GM12878 (cell line): ENCODE measurements at regions not wholly inside any gene's neighbourhood (a gene's known extent, or its start where the extent isn't known, plus 50 kb on each side); places are given as distances from the start of the nearest gene placed in this dataset.

ENCODE experiments used
- ATAC-seq: fragments of 200-7000 bp; cut with Tn5 transposase; 3 replicates; pipeline ENCODE4 v1.9.1; 2020; ENCODE audit warnings: mild to moderate bottlenecking, moderate library complexity
- BruUV-seq: library from RNA; stranded (reverse); fragments of 400-500 nt; replicated peaks from 2 replicates; lab custom pipeline; 2021; lab: Mats Ljungman, UMichigan
- CTCF ChIA-PET: fragments of 300-600 bp; sonication (Branson Sonifier 250); formaldehyde crosslinking; extraction: SDS; loops from one replicate; lab custom pipeline; 2021; ENCODE audit warnings: inconsistent platforms; lab: Yijun Ruan, JAX
- POLR2A ChIA-PET: fragments of 350-600 bp; formaldehyde crosslinking; extraction: SDS; loops from one replicate; lab custom pipeline; 2021; ENCODE audit warnings: inconsistent platforms; lab: Charles Lee
- RAD21 ChIA-PET: fragments of 300-600 bp; sonication (Branson Sonifier 250); formaldehyde crosslinking; loops from one replicate; lab custom pipeline; 2023; ENCODE audit warnings: antibody characterized with exemption; ENCODE audit not compliant: unreplicated experiment; lab: Charles Lee
- SMC1A ChIA-PET: fragments of 300-600 bp; sonication (Branson Sonifier 250); formaldehyde crosslinking; loops from one replicate; lab custom pipeline; 2023; ENCODE audit not compliant: unreplicated experiment, uncharacterized antibody; lab: Charles Lee
- DNase-seq: peaks from one replicate; pipeline ENCODE4 v3.0.0-alpha.2; 2011; ENCODE audit warnings: low read depth, low spot score
- FAIRE-seq: peaks from 3 replicates; lab custom pipeline; 2011; peaks lifted over from hg19 to GRCh38; lab: Jason Lieb, UNC
- H2AFZ ChIP-seq: 2 replicates; pipeline ENCODE4 v1.6.0; 2011; ENCODE audit warnings: low read depth, low read length, control low read depth; ENCODE audit not compliant: control insufficient read depth
- H3K27ac ChIP-seq: 2 replicates; pipeline ENCODE4 v1.5.1; 2011; ENCODE audit warnings: control low read depth; ENCODE audit not compliant: control insufficient read depth, insufficient read depth
- H3K27me3 ChIP-seq, 2 experiments: replicated peaks in 1 of 2; 2 replicates each; pipeline versions ENCODE4 v1.6.0 to v1.6.1; 2011; ENCODE audit warnings: low read length in 1 of 2; ENCODE audit not compliant: control insufficient read depth in 2 of 2, insufficient read depth in 2 of 2
- H3K36me3 ChIP-seq, 2 experiments: 2 replicates each; pipeline ENCODE4 v1.5.1; 2011; ENCODE audit warnings: low read length in 1 of 2; ENCODE audit not compliant: control insufficient read depth in 2 of 2, insufficient read depth in 2 of 2
- H3K4me1 ChIP-seq: 2 replicates; pipeline ENCODE4 v1.6.1; 2011; ENCODE audit warnings: mild to moderate bottlenecking, low read length, moderate library complexity, mixed read lengths; ENCODE audit not compliant: control insufficient read depth, insufficient read depth
- H3K4me2 ChIP-seq: 2 replicates; pipeline ENCODE4 v1.6.0; 2011; ENCODE audit warnings: control low read depth; ENCODE audit not compliant: control insufficient read depth, insufficient read depth
- H3K4me3 ChIP-seq: fragments of 200-600 bp; sonication (generic); 2 replicates; pipeline ENCODE4 v1.5.1; 2016
- H3K79me2 ChIP-seq: 2 replicates; pipeline ENCODE4 v1.6.0; 2011; ENCODE audit warnings: low read length; ENCODE audit not compliant: control insufficient read depth, insufficient read depth
- H3K9ac ChIP-seq: 2 replicates; pipeline ENCODE4 v1.8.0; 2011; ENCODE audit warnings: low read length, control low read depth, mixed read lengths; ENCODE audit not compliant: control insufficient read depth, insufficient read depth
- H3K9me3 ChIP-seq: replicated peaks from 3 replicates; pipeline ENCODE4 v1.5.1; 2011; ENCODE audit warnings: mild to moderate bottlenecking, low read length; ENCODE audit not compliant: control insufficient read depth, insufficient read depth
- H4K20me1 ChIP-seq: 2 replicates; pipeline ENCODE4 v1.6.0; 2011; ENCODE audit not compliant: control insufficient read depth, insufficient read depth
- CHD2 ChIP-seq: IDR thresholded peaks from 2 replicates; pipeline ENCODE4 v1.6.1; 2011; ENCODE audit warnings: low read depth, low read length, improper control_type of control experiment, borderline replicate concordance
- CREB1 ChIP-seq: IDR thresholded peaks from 2 replicates; pipeline ENCODE4 v1.6.1; 2012; ENCODE audit warnings: low read depth, mild to moderate bottlenecking, inconsistent platforms
- EP300 ChIP-seq, 2 experiments: fragments of 150-350 bp in 1 of 2; IDR thresholded peaks; 2 replicates each; pipeline ENCODE4 v1.6.1; 2011 to 2012; ENCODE audit warnings: low read depth in 2 of 2, low read length in 2 of 2, borderline replicate concordance in 1 of 2, improper control_type of control experiment in 1 of 2, inconsistent platforms in 1 of 2; ENCODE audit not compliant: control insufficient read depth in 1 of 2
- HDAC6 ChIP-seq: fragments of 200-600 bp; sonication (generic); IDR thresholded peaks from one replicate; pipeline ENCODE4 v1.8.0; 2017; ENCODE audit warnings: antibody characterized with exemption; ENCODE audit not compliant: unreplicated experiment
- JUNB ChIP-seq: IDR thresholded peaks from 2 replicates; pipeline ENCODE4 v1.6.1; 2016; ENCODE audit warnings: antibody characterized with exemption, mild to moderate bottlenecking
- LARP7 ChIP-seq: fragments of 450-650 bp; IDR thresholded peaks from 2 replicates; pipeline ENCODE4 v1.6.1; 2017; ENCODE audit warnings: mild to moderate bottlenecking
- MEF2B ChIP-seq: fragments of 450-650 bp; IDR thresholded peaks from 2 replicates; pipeline ENCODE4 v1.6.1; 2018; ENCODE audit warnings: mild to moderate bottlenecking, moderate library complexity; ENCODE audit not compliant: partially characterized antibody, poor library complexity, severe bottlenecking
- NBN ChIP-seq: fragments of 450-650 bp; IDR thresholded peaks from 2 replicates; pipeline ENCODE4 v1.6.1; 2016
- RFX5 ChIP-seq: IDR thresholded peaks from 2 replicates; pipeline ENCODE4 v1.6.1; 2011; ENCODE audit warnings: low read depth, low read length, improper control_type of control experiment
- SMC3 ChIP-seq: IDR thresholded peaks from 2 replicates; pipeline ENCODE4 v1.6.1; 2011; ENCODE audit warnings: low read length, improper control_type of control experiment, borderline replicate concordance
- SUPT20H ChIP-seq: IDR thresholded peaks from 2 replicates; pipeline ENCODE4 v1.6.1; 2011; ENCODE audit warnings: low read depth, mild to moderate bottlenecking, low read length, moderate library complexity, borderline replicate concordance; ENCODE audit not compliant: control insufficient read depth
- SUZ12 ChIP-seq: fragments of 200-600 bp; sonication (generic); IDR thresholded peaks from one replicate; pipeline ENCODE4 v1.6.1; 2018; ENCODE audit warnings: antibody characterized with exemption, mild to moderate bottlenecking; ENCODE audit not compliant: unreplicated experiment
- TBL1XR1 ChIP-seq: IDR thresholded peaks from 2 replicates; pipeline ENCODE4 v1.6.1; 2012; ENCODE audit warnings: low read depth, low read length, improper control_type of control experiment
- ZSCAN29 ChIP-seq: fragments of 450-650 bp; IDR thresholded peaks from 2 replicates; pipeline ENCODE4 v1.6.1; 2017; ENCODE audit warnings: mild to moderate bottlenecking, moderate library complexity
- WGBS: methylation state at CpG from one replicate; pipeline ENCODE4 v1.1.6; 2016; ENCODE audit warnings: low lambda C conversion rate; ENCODE audit not compliant: insufficient replicate concordance, insufficient coverage; ENCODE audit errors: missing lambda C conversion rate; 5-methylcytosine and 5-hydroxymethylcytosine counted together
- in situ Hi-C: fragments of 300-500 bp; cut with MboI; formaldehyde crosslinking; loops from 9 replicates; pipeline ENCODE4 v1.14.3; 2018; ENCODE audit warnings: mixed read lengths
- intact Hi-C: fragments of 100-400 bp; cut with micrococcal nuclease; formaldehyde crosslinking; loops from one replicate; pipeline ENCODE4 v1.14.2; 2022; ENCODE audit not compliant: unreplicated experiment
- TF ChIP-seq, protein P1 (sequence below): fragments of 450-650 bp; IDR thresholded peaks from 2 replicates; pipeline ENCODE4 v1.6.1; 2017; ENCODE audit warnings: antibody characterized with exemption, mild to moderate bottlenecking, moderate library complexity
- TF ChIP-seq, protein P2 (sequence below): IDR thresholded peaks from 2 replicates; pipeline ENCODE4 v1.6.1; 2011; ENCODE audit warnings: mild to moderate bottlenecking, low read depth, low read length, moderate library complexity; ENCODE audit not compliant: insufficient replicate concordance

DNA sequence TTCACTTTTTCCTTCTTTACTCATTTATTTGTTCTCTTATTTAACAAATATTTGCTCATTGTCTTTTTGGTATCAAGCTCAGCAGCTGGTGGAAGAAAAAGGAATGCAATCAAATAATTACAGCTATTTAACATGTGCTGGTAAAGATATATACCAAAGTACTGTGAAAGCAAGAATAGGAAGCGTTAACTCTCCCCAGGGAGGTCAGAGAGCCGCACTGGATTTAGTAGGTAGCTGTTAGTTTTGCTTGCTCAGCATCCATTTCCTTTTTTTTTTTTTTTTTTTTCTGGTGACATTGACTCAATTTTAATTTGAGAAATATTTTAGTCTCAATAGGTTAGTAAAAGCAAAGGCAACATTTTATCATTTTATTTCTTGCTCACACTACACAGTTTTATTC lies 308.5 kb upstream of the MDFIC2 start (continued):
- TF ChIP-seq MEF2B (no peak), NBN (no peak), RFX5 (no peak), HDAC6 (no peak)

DNA sequence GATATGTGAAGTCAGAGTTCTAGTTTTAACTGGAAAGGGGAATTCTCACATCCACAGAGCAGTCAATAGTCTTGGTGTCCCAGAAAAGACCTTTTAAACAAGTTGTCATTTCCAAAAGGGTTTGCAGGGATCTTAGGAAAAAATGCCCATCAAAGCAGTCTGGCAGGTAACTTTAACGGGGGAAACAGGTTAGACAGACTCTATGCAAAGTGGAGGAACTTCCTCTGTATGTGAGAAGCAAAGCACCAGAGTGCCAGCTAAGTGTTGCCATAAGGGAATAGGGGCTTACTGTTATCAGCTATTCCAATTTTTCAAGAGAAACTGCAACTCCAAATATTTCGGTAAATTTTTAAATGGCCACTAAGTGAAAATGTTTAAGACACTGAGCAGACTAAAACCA lies 307.9 kb upstream of the MDFIC2 start:
- no TSS peak for BruUV-seq

More for the DNA sequence above, 307.9 kb upstream of the MDFIC2 start:
- Histone ChIP-seq H3K36me3 (no peaks in the 10 kb centered on the region), H3K79me2 (no peaks in the 10 kb centered on the region), H3K27me3 (no peaks in the 10 kb centered on the region), H4K20me1 (no peaks in the 10 kb centered on the region), H3K9ac (no peak overlapping the region), H3K4me3 (no peak overlapping the region), H3K27ac (no peak overlapping the region), H3K4me1 (no peaks in the 10 kb centered on the region), H3K4me2 (no peak overlapping the region), H2AFZ (no peak overlapping the region), H3K9me3 (no peaks in the 10 kb centered on the region)
- ChIA-PET CTCF (no interaction called here), POLR2A (no interaction called here), SMC1A (interaction anchor here (0.6 kb wide), 1 partner anchor 1085 kb away, joined by 3 read pairs; no protein-coding TSS in a partner anchor), RAD21 (no interaction called here)
- in situ Hi-C loops, result no loop called here
- WGBS, result 42% methylated on average over 2 of the region's 2 CpGs
- intact Hi-C loops, result no loop called here
- DNase-seq, result no peak
- FAIRE-seq, result no peak
- ATAC-seq, result no peak
- TF ChIP-seq JUNB (no peak), EP300 (IDR thresholded peaks at IDR 0.05; ENCODE audit: borderline replicate concordance in 1 of 2, control insufficient read depth in 1 of 2, low read depth in 2 of 2, low read length in 2 of 2) (no peak), CHD2 (no peak), SUZ12 (no peak), SUPT20H (no peak), ZSCAN29 (no peak), SMC3 (no peak), CREB1 (no peak), TBL1XR1 (no peak), LARP7 (no peak)
- TF ChIP-seq, protein P1, sequence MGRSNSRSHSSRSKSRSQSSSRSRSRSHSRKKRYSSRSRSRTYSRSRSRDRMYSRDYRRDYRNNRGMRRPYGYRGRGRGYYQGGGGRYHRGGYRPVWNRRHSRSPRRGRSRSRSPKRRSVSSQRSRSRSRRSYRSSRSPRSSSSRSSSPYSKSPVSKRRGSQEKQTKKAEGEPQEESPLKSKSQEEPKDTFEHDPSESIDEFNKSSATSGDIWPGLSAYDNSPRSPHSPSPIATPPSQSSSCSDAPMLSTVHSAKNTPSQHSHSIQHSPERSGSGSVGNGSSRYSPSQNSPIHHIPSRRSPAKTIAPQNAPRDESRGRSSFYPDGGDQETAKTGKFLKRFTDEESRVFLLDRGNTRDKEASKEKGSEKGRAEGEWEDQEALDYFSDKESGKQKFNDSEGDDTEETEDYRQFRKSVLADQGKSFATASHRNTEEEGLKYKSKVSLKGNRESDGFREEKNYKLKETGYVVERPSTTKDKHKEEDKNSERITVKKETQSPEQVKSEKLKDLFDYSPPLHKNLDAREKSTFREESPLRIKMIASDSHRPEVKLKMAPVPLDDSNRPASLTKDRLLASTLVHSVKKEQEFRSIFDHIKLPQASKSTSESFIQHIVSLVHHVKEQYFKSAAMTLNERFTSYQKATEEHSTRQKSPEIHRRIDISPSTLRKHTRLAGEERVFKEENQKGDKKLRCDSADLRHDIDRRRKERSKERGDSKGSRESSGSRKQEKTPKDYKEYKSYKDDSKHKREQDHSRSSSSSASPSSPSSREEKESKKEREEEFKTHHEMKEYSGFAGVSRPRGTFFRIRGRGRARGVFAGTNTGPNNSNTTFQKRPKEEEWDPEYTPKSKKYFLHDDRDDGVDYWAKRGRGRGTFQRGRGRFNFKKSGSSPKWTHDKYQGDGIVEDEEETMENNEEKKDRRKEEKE, result no peak
- TF ChIP-seq, protein P2, sequence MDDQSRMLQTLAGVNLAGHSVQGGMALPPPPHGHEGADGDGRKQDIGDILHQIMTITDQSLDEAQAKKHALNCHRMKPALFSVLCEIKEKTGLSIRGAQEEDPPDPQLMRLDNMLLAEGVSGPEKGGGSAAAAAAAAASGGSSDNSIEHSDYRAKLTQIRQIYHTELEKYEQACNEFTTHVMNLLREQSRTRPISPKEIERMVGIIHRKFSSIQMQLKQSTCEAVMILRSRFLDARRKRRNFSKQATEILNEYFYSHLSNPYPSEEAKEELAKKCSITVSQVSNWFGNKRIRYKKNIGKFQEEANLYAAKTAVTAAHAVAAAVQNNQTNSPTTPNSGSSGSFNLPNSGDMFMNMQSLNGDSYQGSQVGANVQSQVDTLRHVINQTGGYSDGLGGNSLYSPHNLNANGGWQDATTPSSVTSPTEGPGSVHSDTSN, result no peak
